Heart right ventricle (tissue), 16 donors: ENCODE measurements at regions not wholly inside any gene's neighbourhood (a gene's known extent, or its start where the extent isn't known, plus 50 kb on each side); places are given as distances from the start of the nearest gene placed in this dataset.

ENCODE experiments used
- ATAC-seq, 8 donors: fragments of 200-7000 bp; cut with Tn5 transposase; one replicate each; pipeline ENCODE4 v1.9.1; 2020; ENCODE audit warnings: mild to moderate bottlenecking in 8 of 8, moderate library complexity in 8 of 8, moderate number of reproducible peaks in 1 of 8
- DNase-seq, 2 donors: peaks; one replicate each; pipeline ENCODE4 v3.0.0-alpha.2; 2020
- H3K27ac ChIP-seq, 10 donors: fragments of 200-600 bp; sonication (generic) in 2 of 10; one replicate each; pipeline versions ENCODE4 v1.5.0 to v1.8.0; 2020 to 2022; ENCODE audit warnings: mild to moderate bottlenecking in 3 of 10
- H3K27me3 ChIP-seq, 7 donors: fragments of 200-600 bp; one replicate each; pipeline ENCODE4 v1.8.0; 2021 to 2022; ENCODE audit warnings: mild to moderate bottlenecking in 2 of 7
- H3K36me3 ChIP-seq, 9 donors: fragments of 200-600 bp; sonication (generic) in 1 of 9; one replicate each; pipeline versions ENCODE4 v1.5.0 to v1.8.0; 2020 to 2022; ENCODE audit warnings: mild to moderate bottlenecking in 2 of 9
- H3K4me1 ChIP-seq, 9 donors: fragments of 200-600 bp; sonication (generic) in 1 of 9; one replicate each; pipeline versions ENCODE4 v1.5.0 to v1.8.0; 2020 to 2022; ENCODE audit warnings: mild to moderate bottlenecking in 4 of 9
- H3K4me3 ChIP-seq, 10 donors: fragments of 200-600 bp; sonication (generic) in 2 of 10; one replicate each; pipeline versions ENCODE4 v1.5.0 to v1.8.0; 2020 to 2022; ENCODE audit warnings: mild to moderate bottlenecking in 7 of 10, moderate library complexity in 2 of 10
- H3K9me3 ChIP-seq, 11 donors: fragments of 200-600 bp in 10 of 11; sonication (generic) in 2 of 11; one replicate each; pipeline versions ENCODE4 v1.5.0 to v1.8.0; 2013 to 2022; ENCODE audit warnings: mild to moderate bottlenecking in 2 of 11, control low read depth in 1 of 11, moderate library complexity in 1 of 11
- CTCF ChIP-seq, 9 donors: fragments of 200-600 bp; sonication (generic) in 2 of 9; IDR thresholded peaks; one replicate each; pipeline versions ENCODE4 v1.5.0 to v1.8.0; 2021 to 2022; ENCODE audit warnings: antibody characterized with exemption in 9 of 9, mild to moderate bottlenecking in 5 of 9, moderate library complexity in 1 of 9
- WGBS, 2 donors: extraction: QIAGEN DNeasy Blood & Tissue Kit; methylation state at CpG; one replicate each; pipeline ENCODE4 v1.1.7; 2013; ENCODE audit warnings: inconsistent platforms in 1 of 2; 5-methylcytosine and 5-hydroxymethylcytosine counted together
- intact Hi-C, 10 donors: fragments of 100-400 bp; cut with DNase I; formaldehyde crosslinking; loops; one replicate each; pipeline versions ENCODE4 v1.11.1 to v1.14.2; 2022
- donor health status: Arrhythmogenic right ventricular cardiomyopathy.
- donor health status: ischemic (EF 13 %, LVEDD 7.1; RV severe dilation, severe dysfunction).
- donor health status: healthy with polysubstance abuse.
- donor health status: DM: no; HTN: yes; CAD: no.
- donor health status: DM: no; HTN: no; CAD: no.
- donor health status: ischemic (EF 25% LVEDD 6.9; RV normal size, moderate dysfunction).
- donor health status: ischemic (EF 25% LVEDD 5.7; RV mildly dilated, moderate dysfunction).
- donor health status: healthy.
- donor health status: DM: yes; HTN: yes; CAD: no.
- donor health status: Ischemic cardiomyopathy.
- donor health status: ischemic (EF 35%, LVEDD 5.7; RV mildly dilated, moderate dysfunction).
- donor health status: nonischemic (EF 11% LVEDD 7.7; RV severe dilation, severe dysfunction).
- donor health status: DM: yes; HTN: yes; CAD: no.
- donor health status: PGD.
- donor health status: ischemic (EF 29% LVEDD 5.4; RV normal size, mild dysfunction).
- donor health status: nonischemic (EF 23%, LVEDD 6.1; RV moderate dilation, normal function).

GRCh38 chr5:4875942-4876341, 264.2 kb upstream of the ADAMTS16 start:
- no peak for TF ChIP-seq CTCF (IDR thresholded peaks at IDR 0.05)
- Histone ChIP-seq H3K4me3 (no peak overlapping the region), H3K4me1 (no peaks in the 10 kb centered on the region), H3K36me3 (no peaks in the 10 kb centered on the region), H3K9me3 (no peaks in the 10 kb centered on the region), H3K27ac (no peak overlapping the region), H3K27me3 (peaks cover 0 to 27% (median 14%) of the 10 kb centered on the region in 7 donors)
- WGBS, 2 donors, result 85 to 87% methylated on average over 4 of the region's 4 CpGs
- intact Hi-C loops, result loop anchor here in 6 of 10 donors (5.0 to 10.0 kb wide), 5 partner anchors 266 to 546 kb away; partner anchors contain the start of genes ADAMTS16 (in 1 of the 6) and ICE1 (in 1 of the 6)
- no peak for ATAC-seq
- DNase-seq, result no peak

GRCh38 chr5:4876804-4877203, 263.3 kb upstream of the ADAMTS16 start:
- intact Hi-C loops, result loop anchor here in 6 of 10 donors (5.0 to 10.0 kb wide), 5 partner anchors 265 to 545 kb away; partner anchors contain the start of genes ADAMTS16 (in 1 of the 6) and ICE1 (in 1 of the 6)
- Histone ChIP-seq H3K4me1 (no peaks in the 10 kb centered on the region), H3K27me3 (peaks cover 0 to 25% (median 14%) of the 10 kb centered on the region in 7 donors), H3K4me3 (no peak overlapping the region), H3K9me3 (no peaks in the 10 kb centered on the region), H3K27ac (no peak overlapping the region), H3K36me3 (no peaks in the 10 kb centered on the region)
- WGBS, 2 donors, result 77 to 81% methylated on average over 9 of the region's 9 CpGs
- ATAC-seq (no peak), DNase-seq (no peak)
- no peak for TF ChIP-seq CTCF (IDR thresholded peaks at IDR 0.05)

- H3K27me3 ChIP-seq, result peaks cover 0 to 18% (median 14%) of the 10 kb centered on the region in 7 donors
- 83 to 87% methylated on average over 6 of the region's 6 CpGs for WGBS, 2 donors
- H3K27ac ChIP-seq, result no peak overlapping the region
- H3K4me1 ChIP-seq, result no peaks in the 10 kb centered on the region
- TF ChIP-seq CTCF (IDR thresholded peaks at IDR 0.05), result no peak
- intact Hi-C loops, result loop anchor here in 6 of 10 donors (5.0 to 10.0 kb wide), 5 partner anchors 265 to 545 kb away; partner anchors contain the start of genes ADAMTS16 (in 1 of the 6) and ICE1 (in 1 of the 6)
- DNase-seq, result no peak
- H3K9me3 ChIP-seq, result no peaks in the 10 kb centered on the region
- H3K36me3 ChIP-seq, result no peaks in the 10 kb centered on the region
- H3K4me3 ChIP-seq, result no peak overlapping the region
- ATAC-seq, result no peak
Observed at GRCh38 chr5:4877579-4877978, 262.6 kb upstream of the ADAMTS16 start.

- Histone ChIP-seq H3K27ac (no peak overlapping the region), H3K4me1 (no peaks in the 10 kb centered on the region), H3K9me3 (no peaks in the 10 kb centered on the region), H3K27me3 (peaks cover 0 to 13% (median 7%) of the 10 kb centered on the region in 7 donors), H3K4me3 (no peak overlapping the region), H3K36me3 (no peaks in the 10 kb centered on the region)
- intact Hi-C loops, result loop anchor here in 7 of 10 donors (2.0 to 10.0 kb wide), 6 partner anchors 263 to 543 kb away; partner anchors contain the start of genes ADAMTS16 (in 1 of the 7) and ICE1 (in 1 of the 7)
- 85 to 89% methylated on average over 10 of the region's 10 CpGs for WGBS, 2 donors
- ATAC-seq (no peak), DNase-seq (no peak)
- TF ChIP-seq CTCF (IDR thresholded peaks at IDR 0.05), result no peak
Observed at GRCh38 chr5:4879075-4879474, 261.1 kb upstream of the ADAMTS16 start.
